Endothelial cell (in vitro differentiated cells): ENCODE measurements at regions not wholly inside any gene's neighbourhood (a gene's known extent, or its start where the extent isn't known, plus 50 kb on each side); places are given as distances from the start of the nearest gene placed in this dataset.

ENCODE experiments used
- DNase-seq: peaks from one replicate; pipeline ENCODE4 v3.0.0; 2021; ENCODE audit warnings: low spot score
- H3K27ac Mint-ChIP-seq: one replicate; pipeline ENCODE4 v1.8.0; 2021; ENCODE audit warnings: mixed read lengths, inconsistent platforms; ENCODE audit not compliant: unreplicated experiment
- H3K27me3 Mint-ChIP-seq: one replicate; pipeline ENCODE4 v1.8.0; 2021; ENCODE audit warnings: mild to moderate bottlenecking, moderate library complexity, mixed read lengths, inconsistent platforms; ENCODE audit not compliant: unreplicated experiment
- H3K36me3 Mint-ChIP-seq: one replicate; pipeline ENCODE4 v1.8.0; 2021; ENCODE audit warnings: mild to moderate bottlenecking, low read depth, mixed read lengths, inconsistent platforms; ENCODE audit not compliant: unreplicated experiment
- H3K4me1 Mint-ChIP-seq: one replicate; pipeline ENCODE4 v1.8.0; 2021; ENCODE audit warnings: mild to moderate bottlenecking, mixed read lengths, inconsistent platforms; ENCODE audit not compliant: unreplicated experiment
- H3K4me3 Mint-ChIP-seq: one replicate; pipeline ENCODE4 v1.8.0; 2021; ENCODE audit warnings: mild to moderate bottlenecking, mixed read lengths, inconsistent platforms; ENCODE audit not compliant: unreplicated experiment
- H3K9me3 Mint-ChIP-seq: one replicate; pipeline ENCODE4 v1.8.0; 2021; ENCODE audit warnings: mixed read lengths, inconsistent platforms; ENCODE audit not compliant: unreplicated experiment
- CTCF ChIP-seq: fragments of 200-600 bp; sonication (generic); IDR thresholded peaks from one replicate; pipeline ENCODE4 v1.5.0; 2021; ENCODE audit warnings: antibody characterized with exemption; ENCODE audit not compliant: unreplicated experiment

DNA sequence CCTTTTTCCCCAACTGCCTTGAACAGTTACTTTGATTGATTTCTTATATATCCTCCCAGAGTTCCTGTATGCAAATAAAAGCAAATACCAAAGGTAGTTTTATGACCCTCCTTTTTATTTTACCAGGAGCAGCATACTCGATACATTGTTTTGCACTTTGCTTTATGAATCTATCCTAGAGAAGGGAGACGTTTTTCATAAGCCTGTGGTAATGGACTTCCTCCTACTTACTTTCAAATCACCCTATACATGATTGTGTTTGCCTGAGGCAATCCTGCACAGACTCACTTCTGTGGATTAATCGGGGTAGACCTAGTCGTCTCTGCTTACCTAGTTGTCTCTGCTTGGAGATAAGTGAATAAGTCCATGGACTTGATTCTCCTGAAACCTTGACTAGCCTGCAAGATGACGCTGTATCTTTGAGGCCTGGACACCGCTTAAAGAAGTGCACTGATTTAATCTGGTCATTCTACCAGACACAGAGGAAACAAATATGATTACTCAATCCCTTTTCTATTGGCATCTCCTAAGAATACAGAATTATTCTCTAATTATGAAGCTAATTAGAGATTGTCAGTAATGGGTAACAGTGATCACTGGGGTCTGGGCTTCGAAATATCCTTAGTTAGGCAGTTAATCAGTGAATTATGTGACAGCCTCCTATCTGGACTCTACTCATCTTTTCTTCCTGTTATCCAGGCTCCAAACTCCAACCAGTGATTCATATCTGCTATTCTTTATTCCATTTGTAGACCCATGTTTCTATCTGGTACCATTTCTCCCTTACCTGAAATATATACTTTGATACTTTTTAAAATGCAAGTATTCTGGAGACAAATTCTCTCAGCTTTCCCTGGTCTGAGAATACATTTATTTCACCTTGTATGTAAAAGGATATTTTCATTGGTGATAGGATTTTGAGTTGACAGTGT, 447.4 kb upstream of the TRIB2 start:
- H3K4me1 Mint-ChIP-seq, result no peaks in the 10 kb centered on the region
- no peak overlapping the region for H3K27ac Mint-ChIP-seq
- no peak for DNase-seq
- H3K4me3 Mint-ChIP-seq, result no peak overlapping the region
- TF ChIP-seq CTCF, result no peak
- H3K9me3 Mint-ChIP-seq, result no peaks in the 10 kb centered on the region
- H3K36me3 Mint-ChIP-seq, result no peaks in the 10 kb centered on the region
- H3K27me3 Mint-ChIP-seq, result no peaks in the 10 kb centered on the region

GRCh38 chr2:12270876-12271588, 445.7 kb upstream of the TRIB2 start:
- H3K4me3 Mint-ChIP-seq, result no peak overlapping the region
- no peak for DNase-seq
- no peaks in the 10 kb centered on the region for H3K36me3 Mint-ChIP-seq
- TF ChIP-seq CTCF, result no peak
- H3K27me3 Mint-ChIP-seq, result no peaks in the 10 kb centered on the region
- no peaks in the 10 kb centered on the region for H3K4me1 Mint-ChIP-seq
- no peaks in the 10 kb centered on the region for H3K9me3 Mint-ChIP-seq
- H3K27ac Mint-ChIP-seq, result no peak overlapping the region

DNA sequence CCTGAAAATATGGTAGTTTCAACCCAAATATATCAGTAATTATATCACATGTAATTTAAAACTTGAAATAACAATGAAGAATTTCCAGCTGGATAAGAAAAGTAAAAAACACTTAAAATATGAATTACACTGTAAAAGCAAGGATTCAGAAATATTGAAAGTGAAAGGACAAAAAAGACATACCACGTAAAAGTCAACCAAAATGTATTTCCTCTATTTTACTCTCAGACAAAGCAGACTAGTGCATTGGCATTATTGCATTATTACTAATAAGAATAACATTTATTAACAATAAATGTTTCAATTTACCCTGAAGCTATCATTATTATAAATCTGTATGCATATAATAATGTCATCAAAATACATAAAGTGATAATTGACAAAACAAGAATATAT, 445.1 kb upstream of the TRIB2 start:
- no peaks in the 10 kb centered on the region for H3K9me3 Mint-ChIP-seq
- no peak overlapping the region for H3K27ac Mint-ChIP-seq
- no peak overlapping the region for H3K4me3 Mint-ChIP-seq
- TF ChIP-seq CTCF, result no peak
- H3K36me3 Mint-ChIP-seq, result no peaks in the 10 kb centered on the region
- DNase-seq, result no peak
- no peaks in the 10 kb centered on the region for H3K27me3 Mint-ChIP-seq
- no peaks in the 10 kb centered on the region for H3K4me1 Mint-ChIP-seq

DNA sequence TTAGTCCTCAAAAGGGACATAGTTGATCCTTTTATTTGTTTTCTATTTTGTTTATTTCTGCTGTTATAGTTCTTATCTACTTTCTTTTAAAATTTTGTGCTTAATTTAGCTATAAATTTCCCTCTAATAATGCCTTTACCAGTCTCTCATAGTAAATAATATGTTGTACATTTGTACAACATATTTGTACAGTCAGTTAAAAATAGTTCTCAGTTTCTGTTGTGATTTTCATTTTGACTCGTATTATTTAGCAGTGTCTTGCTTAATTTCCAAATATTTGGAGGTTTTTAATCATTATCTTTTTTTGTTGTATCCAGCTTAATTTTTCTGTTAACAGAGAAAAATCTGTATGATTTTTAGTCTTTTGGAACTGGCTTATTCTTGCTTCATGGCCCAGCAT, 443.6 kb upstream of the TRIB2 start:
- no peaks in the 10 kb centered on the region for H3K36me3 Mint-ChIP-seq
- TF ChIP-seq CTCF, result no peak
- H3K9me3 Mint-ChIP-seq, result no peaks in the 10 kb centered on the region
- no peak overlapping the region for H3K27ac Mint-ChIP-seq
- H3K4me3 Mint-ChIP-seq, result no peak overlapping the region
- DNase-seq, result no peak
- H3K27me3 Mint-ChIP-seq, result no peaks in the 10 kb centered on the region
- no peaks in the 10 kb centered on the region for H3K4me1 Mint-ChIP-seq

- Mint-ChIP-seq H3K4me3 (no peak overlapping the region), H3K36me3 (no peaks in the 10 kb centered on the region), H3K27ac (no peak overlapping the region), H3K9me3 (no peaks in the 10 kb centered on the region), H3K4me1 (no peaks in the 10 kb centered on the region), H3K27me3 (no peaks in the 10 kb centered on the region)
- no peak for DNase-seq
- no peak for TF ChIP-seq CTCF
These were observed 442.1 kb upstream of the TRIB2 start for GRCh38 chr2:12274591-12274990.
